ENCODE measurements at regions not wholly inside any gene's neighbourhood (a gene's known extent, or its start where the extent isn't known, plus 50 kb on each side); places are given as distances from the start of the nearest gene placed in this dataset.

- no peak for DNase-seq (ENCODE audit: low read depth in 2 of 2)
Measured at GRCh38 chr10:57018452-57018851, 657.4 kb upstream of the ZWINT start.

- DNase-seq (ENCODE audit: low read depth in 2 of 2), result no peak
Measured at GRCh38 chr10:57017356-57018037, 656.4 kb upstream of the ZWINT start.

GRCh38 chr10:57015595-57016318 lies 654.7 kb upstream of the ZWINT start:
- DNase-seq (ENCODE audit: low read depth in 2 of 2), result no peak

GRCh38 chr10:57015187-57015586 lies 654.1 kb upstream of the ZWINT start:
- no peak for DNase-seq (ENCODE audit: low read depth in 2 of 2)

- DNase-seq (ENCODE audit: low read depth in 2 of 2), result no peak
Measured at GRCh38 chr10:57014758-57015157, 653.7 kb upstream of the ZWINT start.

- DNase-seq (ENCODE audit: low read depth in 2 of 2), result no peak
Measured at GRCh38 chr10:57008189-57008588, 647.1 kb upstream of the ZWINT start.

GRCh38 chr10:56991591-56992069 lies 630.6 kb upstream of the ZWINT start:
- no peak for DNase-seq (ENCODE audit: low read depth in 2 of 2)

GRCh38 chr10:56975513-56975912 lies 614.5 kb upstream of the ZWINT start:
- DNase-seq (ENCODE audit: low read depth in 2 of 2), result no peak

GRCh38 chr10:56973766-56974165 lies 612.7 kb upstream of the ZWINT start:
- DNase-seq (ENCODE audit: low read depth in 2 of 2), result no peak

- no peak for DNase-seq (ENCODE audit: low read depth in 2 of 2)
Measured at GRCh38 chr10:56943221-56943755, 582.2 kb upstream of the ZWINT start.

- DNase-seq (ENCODE audit: low read depth in 2 of 2), result no peak
Measured at GRCh38 chr10:56934515-56934914, 573.5 kb upstream of the ZWINT start.

GRCh38 chr10:56928714-56929113 lies 567.7 kb upstream of the ZWINT start:
- DNase-seq (ENCODE audit: low read depth in 2 of 2), result no peak

- no peak for DNase-seq (ENCODE audit: low read depth in 2 of 2)
Measured at GRCh38 chr10:56927701-56928100, 566.6 kb upstream of the ZWINT start.

GRCh38 chr10:56920601-56921261 lies 559.7 kb upstream of the ZWINT start:
- no peak for DNase-seq (ENCODE audit: low read depth in 2 of 2)

- DNase-seq (ENCODE audit: low read depth in 2 of 2), result no peak
Measured at GRCh38 chr10:56912043-56912442, 551.0 kb upstream of the ZWINT start.

GRCh38 chr10:56905051-56905450 lies 544.0 kb upstream of the ZWINT start:
- DNase-seq (ENCODE audit: low read depth in 2 of 2), result no peak

- DNase-seq (ENCODE audit: low read depth in 2 of 2), result no peak
Measured at GRCh38 chr10:56902554-56902953, 541.5 kb upstream of the ZWINT start.

GRCh38 chr10:56895306-56895705 lies 534.2 kb upstream of the ZWINT start:
- DNase-seq (ENCODE audit: low read depth in 2 of 2), result no peak

GRCh38 chr10:56881218-56881617 lies 520.2 kb upstream of the ZWINT start:
- no peak for DNase-seq (ENCODE audit: low read depth in 2 of 2)

GRCh38 chr10:56880606-56881005 lies 519.5 kb upstream of the ZWINT start:
- DNase-seq (ENCODE audit: low read depth in 2 of 2), result no peak

- no peak for DNase-seq (ENCODE audit: low read depth in 2 of 2)
Measured at GRCh38 chr10:56874950-56875349, 513.9 kb upstream of the ZWINT start.

- no peak for DNase-seq (ENCODE audit: low read depth in 2 of 2)
Measured at GRCh38 chr10:56871160-56871668, 510.2 kb upstream of the ZWINT start.
